A673 (cell line): ENCODE measurements at regions not wholly inside any gene's neighbourhood (a gene's known extent, or its start where the extent isn't known, plus 50 kb on each side); places are given as distances from the start of the nearest gene placed in this dataset.

Source experiments
- BruUV-seq: library from RNA; stranded (reverse); fragments of 400-500 nt; replicated peaks from 2 replicates; lab custom pipeline; 2021; lab: Mats Ljungman, UMichigan
- CTCF ChIA-PET: fragments of 300-600 bp; sonication (Branson Sonifier 250); formaldehyde crosslinking; loops from one replicate; lab custom pipeline; 2022; ENCODE audit warnings: antibody characterized with exemption; lab: Charles Lee
- POLR2A ChIA-PET: fragments of 300-600 bp; sonication (Branson Sonifier 250); formaldehyde crosslinking; loops from one replicate; lab custom pipeline; 2022; ENCODE audit warnings: antibody characterized with exemption; ENCODE audit not compliant: low non-redundant PET; lab: Charles Lee
- DNase-seq: peaks from one replicate; pipeline ENCODE4 v3.0.0-alpha.2; 2015; ENCODE audit warnings: low spot score
- H3K27ac ChIP-seq: fragments of 200-600 bp; sonication (generic); 2 replicates; pipeline ENCODE4 v1.5.1; 2016; ENCODE audit warnings: mixed run types, low read depth, mild to moderate bottlenecking, mixed read lengths, antibody characterized with exemption, low read length; ENCODE audit not compliant: poor library complexity, severe bottlenecking
- H3K27me3 ChIP-seq: fragments of 200-600 bp; sonication (generic); replicated peaks from 2 replicates; pipeline ENCODE4 v1.6.1; 2017; ENCODE audit warnings: mixed run types, low read depth, mild to moderate bottlenecking, mixed read lengths, antibody characterized with exemption, low read length; ENCODE audit not compliant: insufficient read depth, poor library complexity
- H3K36me3 ChIP-seq: fragments of 200-600 bp; sonication (generic); 2 replicates; pipeline ENCODE4 v1.6.1; 2016; ENCODE audit warnings: mixed run types, mild to moderate bottlenecking, mixed read lengths, antibody characterized with exemption, low read length; ENCODE audit not compliant: insufficient read depth, poor library complexity, severe bottlenecking
- H3K4me1 ChIP-seq: fragments of 200-600 bp; sonication (generic); 2 replicates; pipeline ENCODE4 v1.6.1; 2017; ENCODE audit warnings: mixed run types, mild to moderate bottlenecking, mixed read lengths, antibody characterized with exemption, low read length; ENCODE audit not compliant: insufficient read depth, poor library complexity, severe bottlenecking
- H3K4me3 ChIP-seq: fragments of 200-600 bp; sonication (generic); 2 replicates; pipeline ENCODE4 v1.5.1; 2016; ENCODE audit warnings: low read depth, mixed run types, mild to moderate bottlenecking, mixed read lengths, low read length; ENCODE audit not compliant: poor library complexity, severe bottlenecking
- H3K9me3 ChIP-seq: fragments of 200-600 bp; sonication (generic); 2 replicates; pipeline ENCODE4 v1.6.1; 2016; ENCODE audit warnings: mixed run types, low read depth, mild to moderate bottlenecking, mixed read lengths, antibody characterized with exemption, low read length; ENCODE audit not compliant: poor library complexity, severe bottlenecking
- EZH2 ChIP-seq: fragments of 200-600 bp; sonication (generic); IDR thresholded peaks from 2 replicates; pipeline ENCODE4 v1.6.1; 2017; ENCODE audit warnings: borderline replicate concordance, low read depth, mild to moderate bottlenecking, mixed read lengths, antibody characterized with exemption, low read length; ENCODE audit not compliant: poor library complexity, severe bottlenecking
- intact Hi-C: fragments of 100-400 bp; cut with micrococcal nuclease; formaldehyde crosslinking; loops from one replicate; pipeline ENCODE4 v1.10.0; 2022; ENCODE audit not compliant: unreplicated experiment
- TF ChIP-seq, protein P1 (sequence below): fragments of 300-800, 200-600 bp; sonication (generic); conservative IDR thresholded peaks from 2 replicates; pipeline ENCODE4 v1.5.1; 2017; ENCODE audit warnings: low read depth, mild to moderate bottlenecking, antibody characterized with exemption, low read length, moderate library complexity, mixed read lengths

GRCh38 chr5:16385516-16386090 is 80.0 kb downstream of the ZNF622 start:
- POLR2A ChIA-PET, result no interaction called here
- no peaks in the 10 kb centered on the region for H3K27me3 ChIP-seq
- H3K36me3 ChIP-seq, result no peaks in the 10 kb centered on the region
- TF ChIP-seq, protein P1, sequence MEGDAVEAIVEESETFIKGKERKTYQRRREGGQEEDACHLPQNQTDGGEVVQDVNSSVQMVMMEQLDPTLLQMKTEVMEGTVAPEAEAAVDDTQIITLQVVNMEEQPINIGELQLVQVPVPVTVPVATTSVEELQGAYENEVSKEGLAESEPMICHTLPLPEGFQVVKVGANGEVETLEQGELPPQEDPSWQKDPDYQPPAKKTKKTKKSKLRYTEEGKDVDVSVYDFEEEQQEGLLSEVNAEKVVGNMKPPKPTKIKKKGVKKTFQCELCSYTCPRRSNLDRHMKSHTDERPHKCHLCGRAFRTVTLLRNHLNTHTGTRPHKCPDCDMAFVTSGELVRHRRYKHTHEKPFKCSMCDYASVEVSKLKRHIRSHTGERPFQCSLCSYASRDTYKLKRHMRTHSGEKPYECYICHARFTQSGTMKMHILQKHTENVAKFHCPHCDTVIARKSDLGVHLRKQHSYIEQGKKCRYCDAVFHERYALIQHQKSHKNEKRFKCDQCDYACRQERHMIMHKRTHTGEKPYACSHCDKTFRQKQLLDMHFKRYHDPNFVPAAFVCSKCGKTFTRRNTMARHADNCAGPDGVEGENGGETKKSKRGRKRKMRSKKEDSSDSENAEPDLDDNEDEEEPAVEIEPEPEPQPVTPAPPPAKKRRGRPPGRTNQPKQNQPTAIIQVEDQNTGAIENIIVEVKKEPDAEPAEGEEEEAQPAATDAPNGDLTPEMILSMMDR, result no peak
- no peak for TF ChIP-seq EZH2
- BruUV-seq, result no TSS peak
- CTCF ChIA-PET, result no interaction called here
- no peaks in the 10 kb centered on the region for H3K9me3 ChIP-seq
- no peak for DNase-seq
- H3K4me3 ChIP-seq, result no peak overlapping the region
- H3K27ac ChIP-seq, result no peak overlapping the region
- peaks cover 5% of the 10 kb centered on the region for H3K4me1 ChIP-seq
- intact Hi-C loops, result no loop called here

- ChIA-PET CTCF (no interaction called here), POLR2A (no interaction called here)
- DNase-seq, result no peak
- no peaks in the 10 kb centered on the region for H3K9me3 ChIP-seq
- no peak for TF ChIP-seq EZH2
- TF ChIP-seq, protein P1, result no peak
- no peaks in the 10 kb centered on the region for H3K27me3 ChIP-seq
- BruUV-seq, result no TSS peak
- no peaks in the 10 kb centered on the region for H3K36me3 ChIP-seq
- intact Hi-C loops, result no loop called here
- no peak overlapping the region for H3K4me3 ChIP-seq
- H3K27ac ChIP-seq, result no peak overlapping the region
- no peaks in the 10 kb centered on the region for H3K4me1 ChIP-seq
Measured at GRCh38 chr5:16384804-16385203, 80.8 kb downstream of the ZNF622 start.

- intact Hi-C loops, result no loop called here
- no peak for DNase-seq
- ChIA-PET CTCF (no interaction called here), POLR2A (no interaction called here)
- Histone ChIP-seq H3K4me3 (no peak overlapping the region), H3K9me3 (no peaks in the 10 kb centered on the region), H3K36me3 (no peaks in the 10 kb centered on the region), H3K27ac (no peak overlapping the region), H3K27me3 (no peaks in the 10 kb centered on the region), H3K4me1 (no peaks in the 10 kb centered on the region)
- TF ChIP-seq EZH2, result no peak
- TF ChIP-seq, protein P1, result no peak
- no TSS peak for BruUV-seq
Measured at GRCh38 chr5:16384222-16384621, 81.4 kb downstream of the ZNF622 start.
